Naive thymus-derived CD4-positive, alpha-beta T cell (primary cell): ENCODE measurements at regions not wholly inside any gene's neighbourhood (a gene's known extent, or its start where the extent isn't known, plus 50 kb on each side); places are given as distances from the start of the nearest gene placed in this dataset.

Experiments
- ATAC-seq: fragments of 150-1000 bp; cut with Tn5 transposase; 2 replicates; pipeline ENCODE4 v1.10.0; 2021; ENCODE audit warnings: mild to moderate bottlenecking, moderate library complexity
- CTCF ChIA-PET: fragments of 350-600 bp; sonication (Branson Sonifier 250); formaldehyde crosslinking; loops from one replicate; lab custom pipeline; 2021; ENCODE audit warnings: antibody characterized with exemption; lab: Charles Lee
- POLR2A ChIA-PET: fragments of 350-600 bp; sonication (Branson Sonifier 250); formaldehyde crosslinking; loops from one replicate; lab custom pipeline; 2021; ENCODE audit warnings: antibody characterized with exemption, inconsistent platforms; lab: Charles Lee
- DNase-seq, 9 donors: peaks; one replicate each; pipeline versions ENCODE4 v3.0.0 to v3.0.0-alpha.2; 2020 to 2022; ENCODE audit warnings: mixed read lengths in 1 of 9
- H3K27ac ChIP-seq: one replicate; pipeline ENCODE4 v1.7.0; 2013; ENCODE audit warnings: mild to moderate bottlenecking, low read depth, low read length, moderate library complexity
- H3K27me3 ChIP-seq, 2 donors: one replicate each; pipeline ENCODE4 v1.7.0; 2013; ENCODE audit warnings: low read length in 2 of 2, mild to moderate bottlenecking in 2 of 2, moderate library complexity in 2 of 2; ENCODE audit not compliant: control insufficient read depth in 2 of 2, insufficient read depth in 2 of 2
- H3K36me3 ChIP-seq, 3 experiments: 1 replicate in 2 of 3; 2 replicates in 1 of 3; pipeline ENCODE4 v1.7.0; 2013; ENCODE audit warnings: low read length in 3 of 3, mild to moderate bottlenecking in 3 of 3, moderate library complexity in 1 of 3; ENCODE audit not compliant: insufficient read depth in 3 of 3, control insufficient read depth in 2 of 3
- H3K4me1 ChIP-seq, 2 donors: one replicate each; pipeline ENCODE4 v1.7.0; 2013; ENCODE audit warnings: low read length in 2 of 2, mild to moderate bottlenecking in 2 of 2, moderate library complexity in 1 of 2; ENCODE audit not compliant: control insufficient read depth in 2 of 2, insufficient read depth in 2 of 2
- H3K4me3 ChIP-seq: 2 replicates; pipeline ENCODE4 v1.7.0; 2013; ENCODE audit warnings: mild to moderate bottlenecking, low read length
- H3K9me3 ChIP-seq, 3 experiments: 1 replicate in 2 of 3; 2 replicates in 1 of 3; pipeline ENCODE4 v1.7.0; 2013; ENCODE audit warnings: low read length in 3 of 3; ENCODE audit not compliant: control insufficient read depth in 2 of 3
- H3K27ac Mint-ChIP-seq, 9 donors: one replicate each; pipeline ENCODE4 v1.8.0; 2020 to 2022; ENCODE audit warnings: mixed read lengths in 9 of 9, mild to moderate bottlenecking in 8 of 9, moderate library complexity in 5 of 9, inconsistent platforms in 2 of 9
- H3K27me3 Mint-ChIP-seq, 5 donors: one replicate each; pipeline ENCODE4 v1.8.0; 2021 to 2022; ENCODE audit warnings: mixed read lengths in 5 of 5, mild to moderate bottlenecking in 1 of 5
- H3K36me3 Mint-ChIP-seq, 5 donors: one replicate each; pipeline ENCODE4 v1.8.0; 2020 to 2022; ENCODE audit warnings: mixed read lengths in 5 of 5, mild to moderate bottlenecking in 3 of 5, inconsistent platforms in 1 of 5
- H3K4me1 Mint-ChIP-seq, 7 donors: one replicate each; pipeline ENCODE4 v1.8.0; 2020 to 2022; ENCODE audit warnings: mixed read lengths in 7 of 7, mild to moderate bottlenecking in 3 of 7, inconsistent platforms in 1 of 7
- H3K4me3 Mint-ChIP-seq, 10 donors: one replicate each; pipeline ENCODE4 v1.8.0; 2020 to 2022; ENCODE audit warnings: mild to moderate bottlenecking in 10 of 10, mixed read lengths in 10 of 10, moderate library complexity in 6 of 10, inconsistent platforms in 2 of 10
- H3K9me3 Mint-ChIP-seq, 11 donors: one replicate each; pipeline ENCODE4 v1.8.0; 2020 to 2022; ENCODE audit warnings: mixed read lengths in 11 of 11, mild to moderate bottlenecking in 4 of 11, inconsistent platforms in 1 of 11, moderate library complexity in 1 of 11
- intact Hi-C, 2 donors: fragments of 100-400 bp; cut with micrococcal nuclease; formaldehyde crosslinking; loops; one replicate each; pipeline ENCODE4 v1.15.1; 2023

DNA sequence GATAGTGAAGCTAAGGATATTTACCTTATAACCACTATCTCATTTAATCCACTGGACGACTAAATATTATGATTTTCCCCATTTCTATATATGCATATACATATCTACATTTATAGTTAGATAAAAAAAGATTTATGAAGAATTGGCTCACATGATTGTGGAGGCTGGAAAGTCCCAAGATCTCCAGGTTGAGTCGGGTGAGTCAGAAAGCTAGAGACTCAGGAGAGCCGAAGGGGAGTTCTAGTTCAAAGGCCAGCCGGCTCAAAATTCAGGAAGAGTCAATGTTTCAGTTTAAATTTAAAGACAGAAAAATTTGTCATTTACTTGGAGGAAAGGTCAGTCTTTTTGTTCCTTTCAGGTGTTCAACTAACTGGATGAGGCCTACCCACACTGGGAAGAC is 158.2 kb upstream of the CPEB2 start:
- ChIA-PET POLR2A (no interaction called here), CTCF (no interaction called here)
- H3K4me1 ChIP-seq, result no peaks in the 10 kb centered on the region
- Mint-ChIP-seq H3K36me3 (peaks cover 0 to 1% (median 0%) of the 10 kb centered on the region in 5 donors), H3K4me3 (no peak overlapping the region), H3K27ac (no peak overlapping the region), H3K27me3 (peaks cover 0 to 12% (median 3%) of the 10 kb centered on the region in 5 donors), H3K4me1 (no peaks in the 10 kb centered on the region), H3K9me3 (peaks cover 0 to 5% (median 4%) of the 10 kb centered on the region in 11 donors)
- H3K9me3 ChIP-seq, result no peaks in the 10 kb centered on the region
- ATAC-seq, result no peak
- H3K27ac ChIP-seq, result no peak overlapping the region
- H3K36me3 ChIP-seq, result no peaks in the 10 kb centered on the region
- no peaks in the 10 kb centered on the region for H3K27me3 ChIP-seq
- DNase-seq, result no peak
- intact Hi-C loops, result no loop called here
- no peak overlapping the region for H3K4me3 ChIP-seq

DNA sequence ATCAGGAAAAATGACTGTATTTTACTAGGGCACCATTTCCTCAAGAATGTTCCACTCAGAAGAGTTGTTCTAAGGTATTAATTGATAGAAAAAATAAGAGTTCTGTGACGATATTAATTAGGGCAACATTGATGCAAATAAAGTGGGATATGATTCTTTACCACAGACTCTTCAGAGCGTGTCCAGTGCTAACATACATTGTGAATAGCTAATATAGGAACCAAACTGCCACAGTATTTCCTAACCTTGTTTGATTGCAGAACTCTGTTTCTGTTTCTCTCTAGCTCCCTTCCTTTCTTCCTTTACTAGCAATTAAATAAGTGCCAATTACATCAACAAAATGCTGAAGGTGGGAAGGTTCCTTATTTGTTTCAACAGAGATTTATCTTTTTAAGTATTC is 154.1 kb upstream of the CPEB2 start:
- peaks cover 0 to 4% (median 0%) of the 10 kb centered on the region in 5 donors for H3K36me3 Mint-ChIP-seq
- H3K4me3 Mint-ChIP-seq, result no peak overlapping the region
- peaks cover 0 to 6% (median 0%) of the 10 kb centered on the region in 7 donors for H3K4me1 Mint-ChIP-seq
- ChIA-PET CTCF (no interaction called here), POLR2A (no interaction called here)
- no peaks in the 10 kb centered on the region for H3K9me3 ChIP-seq
- H3K27ac ChIP-seq, result no peak overlapping the region
- peaks cover 0 to 9% (median 0%) of the 10 kb centered on the region in 11 donors for H3K9me3 Mint-ChIP-seq
- no peak overlapping the region for H3K4me3 ChIP-seq
- H3K27me3 ChIP-seq, result no peaks in the 10 kb centered on the region
- peaks cover 0 to 11% (median 6%) of the 10 kb centered on the region in 5 donors for H3K27me3 Mint-ChIP-seq
- no peaks in the 10 kb centered on the region for H3K4me1 ChIP-seq
- intact Hi-C loops, result no loop called here
- ATAC-seq, result no peak
- no peaks in the 10 kb centered on the region for H3K36me3 ChIP-seq
- no peak for DNase-seq
- H3K27ac Mint-ChIP-seq, result no peak overlapping the region

DNA sequence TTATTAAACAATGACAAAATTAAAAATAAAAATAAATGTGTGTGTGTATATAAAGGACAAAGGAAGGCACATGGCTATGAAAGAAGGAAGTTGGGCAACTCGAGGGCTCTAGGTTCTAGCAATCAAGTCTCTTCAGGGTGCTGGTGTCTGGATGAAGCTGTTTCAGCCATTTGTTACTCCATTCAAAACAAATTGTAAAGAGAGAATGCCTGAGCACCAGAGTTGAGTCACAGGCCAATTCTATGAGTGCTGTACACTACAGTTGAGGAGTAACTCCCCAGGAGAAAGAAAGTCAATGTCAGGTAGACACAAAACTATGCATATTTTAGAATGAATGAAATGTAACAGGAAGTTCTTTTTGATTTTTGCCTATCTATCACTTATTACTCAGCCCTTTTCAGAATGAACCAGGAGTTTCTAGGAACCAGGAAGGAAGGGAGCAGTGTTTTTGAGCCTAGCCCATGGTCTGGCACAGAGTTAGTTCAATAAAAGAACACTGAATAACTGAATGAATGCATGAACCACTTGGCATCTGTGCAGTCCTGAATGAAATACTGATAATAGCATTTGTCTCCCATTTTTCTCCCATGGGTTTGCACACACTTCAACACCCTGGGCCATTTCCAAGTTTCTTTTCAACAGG is 151.7 kb upstream of the CPEB2 start:
- ATAC-seq, result peak; percentile 27
- Mint-ChIP-seq H3K36me3 (peaks cover 0 to 4% (median 0%) of the 10 kb centered on the region in 5 donors), H3K9me3 (peaks cover 0 to 10% (median 0%) of the 10 kb centered on the region in 11 donors), H3K4me3 (no peak overlapping the region), H3K27me3 (peaks cover 0 to 26% (median 14%) of the 10 kb centered on the region in 5 donors), H3K27ac (peak overlapping the region in 1 of 9 donors; percentile 47), H3K4me1 (peaks cover 0 to 8% (median 0%) of the 10 kb centered on the region in 7 donors)
- ChIA-PET POLR2A (no interaction called here), CTCF (no interaction called here)
- Histone ChIP-seq H3K9me3 (no peaks in the 10 kb centered on the region), H3K4me3 (no peak overlapping the region), H3K36me3 (no peaks in the 10 kb centered on the region), H3K27me3 (no peaks in the 10 kb centered on the region), H3K27ac (no peak overlapping the region), H3K4me1 (no peaks in the 10 kb centered on the region)
- intact Hi-C loops, result no loop called here
- DNase-seq, result no peak

DNA sequence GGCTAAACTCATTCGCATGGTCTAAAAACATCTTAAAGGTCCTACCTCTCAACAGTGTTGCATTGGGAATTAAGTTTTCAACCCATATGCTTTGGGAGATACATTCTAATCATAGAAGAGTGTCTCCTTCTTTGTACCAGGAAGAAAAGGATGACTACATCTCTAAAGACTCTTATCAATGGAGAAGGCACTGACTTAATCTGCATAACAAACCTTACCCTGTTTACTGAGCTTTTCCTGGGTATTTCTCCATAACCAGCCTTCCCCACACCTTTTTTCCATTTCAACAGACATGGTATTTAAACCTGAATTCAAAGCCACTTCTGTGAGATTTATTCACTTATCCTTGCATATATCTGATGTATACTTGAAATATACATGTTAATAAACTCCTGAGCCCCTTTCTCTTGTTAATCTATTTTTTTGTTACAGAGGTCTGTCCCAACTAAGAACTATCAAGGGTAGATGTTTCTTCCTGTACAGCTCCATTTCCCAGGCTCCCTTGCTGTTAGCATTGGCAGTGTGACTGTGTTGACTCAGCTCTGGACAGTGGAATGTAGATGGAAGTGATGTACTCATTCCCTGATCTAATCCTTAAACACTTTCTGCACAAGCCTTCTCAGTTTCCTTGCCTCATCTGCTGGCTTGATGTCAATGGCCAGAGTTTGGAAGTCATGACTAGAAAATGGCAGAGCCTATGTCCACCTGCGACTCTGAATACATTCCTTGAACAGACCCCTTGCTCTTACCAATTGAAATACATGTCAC is 148.9 kb upstream of the CPEB2 start:
- CTCF ChIA-PET, result no interaction called here
- intact Hi-C loops, result no loop called here

DNA sequence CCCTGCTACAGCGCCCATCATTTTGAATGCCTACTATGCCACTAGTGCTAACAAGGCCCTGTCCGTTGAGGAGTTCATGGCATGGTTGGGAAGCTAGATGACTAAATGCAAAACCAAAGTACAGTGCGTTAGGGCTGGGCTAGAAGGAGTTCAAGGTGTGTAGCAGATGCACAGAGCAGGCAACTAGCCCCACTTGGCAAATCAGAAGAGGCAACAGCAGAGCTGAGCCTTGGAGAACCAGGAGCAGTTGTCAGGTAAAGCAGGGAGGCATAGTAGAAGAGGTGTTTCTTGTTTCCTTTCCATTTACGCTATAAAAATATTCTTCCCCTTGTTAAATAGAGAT is 146.6 kb upstream of the CPEB2 start:
- Histone ChIP-seq H3K4me3 (no peak overlapping the region), H3K9me3 (no peaks in the 10 kb centered on the region), H3K4me1 (no peaks in the 10 kb centered on the region), H3K27me3 (no peaks in the 10 kb centered on the region), H3K36me3 (no peaks in the 10 kb centered on the region), H3K27ac (no peak overlapping the region)
- H3K27ac Mint-ChIP-seq, result peak overlapping the region in 1 of 9 donors; percentile 70
- H3K9me3 Mint-ChIP-seq, result peaks cover 0 to 10% (median 0%) of the 10 kb centered on the region in 11 donors
- H3K4me3 Mint-ChIP-seq, result no peak overlapping the region
- ATAC-seq, result no peak
- peaks cover 0 to 40% (median 25%) of the 10 kb centered on the region in 5 donors for H3K27me3 Mint-ChIP-seq
- ChIA-PET POLR2A (no interaction called here), CTCF (no interaction called here)
- intact Hi-C loops, result loop anchor here in 1 of 2 donors (1.0 kb wide), 2 partner anchors 72 to 147 kb away; partner anchors contain the start of gene CPEB2
- H3K36me3 Mint-ChIP-seq, result peaks cover 0 to 4% (median 0%) of the 10 kb centered on the region in 5 donors
- no peak for DNase-seq
- peaks cover 0 to 19% (median 0%) of the 10 kb centered on the region in 7 donors for H3K4me1 Mint-ChIP-seq

More for the DNA sequence above, 148.9 kb upstream of the CPEB2 start:
- Mint-ChIP-seq H3K9me3 (peaks cover 0 to 10% (median 0%) of the 10 kb centered on the region in 11 donors), H3K27ac (no peak overlapping the region), H3K4me3 (no peak overlapping the region), H3K4me1 (peaks cover 0 to 22% (median 0%) of the 10 kb centered on the region in 7 donors), H3K36me3 (peaks cover 0 to 4% (median 0%) of the 10 kb centered on the region in 5 donors), H3K27me3 (peaks cover 0 to 32% (median 18%) of the 10 kb centered on the region in 5 donors)
- H3K36me3 ChIP-seq, result no peaks in the 10 kb centered on the region
- H3K4me3 ChIP-seq, result no peak overlapping the region
- no peaks in the 10 kb centered on the region for H3K9me3 ChIP-seq
- ATAC-seq (no peak), DNase-seq (no peak)
- POLR2A ChIA-PET, result no interaction called here
- no peak overlapping the region for H3K27ac ChIP-seq
- no peaks in the 10 kb centered on the region for H3K27me3 ChIP-seq
- no peaks in the 10 kb centered on the region for H3K4me1 ChIP-seq

DNA sequence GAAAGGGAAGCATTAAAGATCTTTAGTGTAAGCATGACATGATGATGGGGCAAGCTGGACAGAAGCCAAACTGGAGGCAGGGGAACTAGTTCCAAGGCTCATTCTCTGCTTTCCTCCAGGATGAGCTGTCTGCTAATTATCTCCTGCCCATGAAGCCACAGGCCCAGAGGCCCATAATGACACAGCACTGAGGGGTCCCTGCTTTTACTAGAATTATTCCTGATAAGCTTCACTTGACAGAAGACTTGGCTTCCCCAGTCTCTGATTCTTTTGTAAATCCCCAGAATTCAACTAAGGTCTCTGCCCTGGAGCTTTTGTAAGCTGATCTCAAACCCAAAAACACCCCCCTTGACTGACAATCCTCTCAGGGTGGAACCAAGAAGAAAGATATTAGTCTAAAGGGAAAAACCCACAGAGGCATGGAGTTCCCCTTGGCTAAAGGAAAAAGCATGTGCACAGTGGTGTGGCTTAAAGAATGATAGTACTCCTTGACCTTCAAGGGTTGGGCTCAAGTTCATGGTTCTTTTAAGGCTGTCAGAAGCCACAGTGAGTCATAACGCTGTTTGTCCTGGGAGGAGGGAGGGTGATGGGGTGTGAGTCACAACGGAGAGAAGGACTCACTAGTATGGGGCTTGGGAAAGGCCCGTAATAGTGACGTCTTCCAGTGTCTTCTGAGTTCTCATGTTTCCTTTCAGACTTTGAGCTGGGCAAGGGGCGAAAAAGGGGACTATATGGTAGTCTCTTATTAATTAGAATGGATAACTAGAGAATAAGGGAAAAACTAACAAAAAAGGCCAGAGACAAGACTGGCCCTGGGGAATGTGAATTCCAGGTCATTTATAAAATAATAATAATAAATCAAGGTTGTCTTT is 146.0 kb upstream of the CPEB2 start:
- no peaks in the 10 kb centered on the region for H3K36me3 ChIP-seq
- H3K4me1 ChIP-seq, result no peaks in the 10 kb centered on the region
- H3K9me3 Mint-ChIP-seq, result peaks cover 0 to 10% (median 0%) of the 10 kb centered on the region in 11 donors
- H3K4me3 ChIP-seq, result no peak overlapping the region
- peak; percentile 89 for ATAC-seq
- DNase-seq, result peak in 1 of 9 donors; percentile 65
- peak overlapping the region in 1 of 9 donors; percentile 70 for H3K27ac Mint-ChIP-seq
- H3K36me3 Mint-ChIP-seq, result peaks cover 0 to 4% (median 0%) of the 10 kb centered on the region in 5 donors
- peaks cover 0 to 40% (median 25%) of the 10 kb centered on the region in 5 donors for H3K27me3 Mint-ChIP-seq
- ChIA-PET POLR2A (no interaction called here), CTCF (no interaction called here)
- no peaks in the 10 kb centered on the region for H3K9me3 ChIP-seq
- no peak overlapping the region for H3K4me3 Mint-ChIP-seq
- peaks cover 0 to 16% (median 0%) of the 10 kb centered on the region in 7 donors for H3K4me1 Mint-ChIP-seq
- no peaks in the 10 kb centered on the region for H3K27me3 ChIP-seq
- H3K27ac ChIP-seq, result no peak overlapping the region
- intact Hi-C loops, result loop anchor here in 1 of 2 donors (1.0 kb wide), 2 partner anchors 73 to 146 kb away; partner anchors contain the start of gene CPEB2
